ENCODE measurements at regions not wholly inside any gene's neighbourhood (a gene's known extent, or its start where the extent isn't known, plus 50 kb on each side); places are given as distances from the start of the nearest gene placed in this dataset.

GRCh38 chr20:60316476-60317158 is 358.4 kb downstream of the CDH26 start:
- Histone ChIP-seq H3K4me3 (ENCODE audit: low read depth, low read length) (no peak overlapping the region), H3K27ac (no peak overlapping the region), H3K27me3 (replicated peaks) (no peaks in the 10 kb centered on the region), H3K36me3 (replicated peaks) (no peaks in the 10 kb centered on the region)
- DNase-seq = no peak
- in situ Hi-C loops (cut with HindIII; ENCODE audit: low pct_ligation_motif_present, low sequenced_read_pairs) = no loop called here
- TF ChIP-seq CTCF (IDR thresholded peaks at IDR 0.05; ENCODE audit: low read depth, low read length, missing control alignments) = no peak

DNA sequence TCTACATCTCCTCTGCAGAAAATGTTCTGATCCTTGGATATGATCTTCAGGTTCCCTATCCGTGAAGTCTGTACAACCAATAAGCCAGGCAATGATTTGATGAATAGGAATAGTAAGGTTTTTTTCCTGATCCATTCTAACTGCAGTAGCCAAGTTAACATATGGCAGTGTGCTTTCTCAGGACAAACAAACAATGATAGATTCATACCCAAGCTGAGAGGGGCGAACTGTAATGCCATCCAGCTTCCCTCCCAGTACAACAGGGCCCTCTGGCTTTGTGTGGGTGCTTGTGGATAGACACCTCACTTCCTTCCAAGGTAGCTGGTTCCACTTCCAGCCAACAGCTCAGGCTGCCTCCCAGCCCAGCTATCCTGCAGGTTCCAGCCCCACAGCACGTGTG is 359.2 kb downstream of the CDH26 start:
- Histone ChIP-seq H3K27me3 (replicated peaks) (no peaks in the 10 kb centered on the region), H3K36me3 (replicated peaks) (no peaks in the 10 kb centered on the region), H3K27ac (no peak overlapping the region), H3K4me3 (ENCODE audit: low read depth, low read length) (no peak overlapping the region)
- in situ Hi-C loops (cut with HindIII; ENCODE audit: low pct_ligation_motif_present, low sequenced_read_pairs) = no loop called here
- TF ChIP-seq CTCF (IDR thresholded peaks at IDR 0.05; ENCODE audit: low read depth, low read length, missing control alignments) = no peak
- DNase-seq = no peak

DNA sequence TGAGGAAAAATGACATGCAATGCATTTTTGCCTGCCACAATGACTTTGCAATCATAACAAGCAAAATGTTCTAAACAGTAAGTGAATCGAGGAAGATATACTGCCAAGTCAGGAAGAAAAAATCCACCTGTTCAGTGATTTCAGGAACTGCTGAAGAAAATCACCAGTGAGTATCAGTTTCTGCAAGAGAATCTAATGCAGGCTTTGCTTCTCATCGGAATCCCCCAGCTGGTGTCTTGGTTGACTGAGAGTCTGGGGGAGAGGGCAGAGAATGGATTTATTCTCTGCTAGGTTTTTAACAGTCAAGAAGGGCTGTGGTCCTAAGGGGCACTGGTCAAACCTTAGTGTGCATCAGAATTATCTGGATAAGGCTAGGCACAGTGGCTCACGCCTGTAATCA is 363.4 kb downstream of the CDH26 start:
- Histone ChIP-seq H3K36me3 (replicated peaks) (no peaks in the 10 kb centered on the region), H3K27me3 (replicated peaks) (no peaks in the 10 kb centered on the region), H3K27ac (no peak overlapping the region), H3K4me3 (ENCODE audit: low read depth, low read length) (no peak overlapping the region)
- in situ Hi-C loops (cut with HindIII; ENCODE audit: low pct_ligation_motif_present, low sequenced_read_pairs) = no loop called here
- no peak for DNase-seq
- TF ChIP-seq CTCF (IDR thresholded peaks at IDR 0.05; ENCODE audit: low read depth, low read length, missing control alignments) = no peak

DNA sequence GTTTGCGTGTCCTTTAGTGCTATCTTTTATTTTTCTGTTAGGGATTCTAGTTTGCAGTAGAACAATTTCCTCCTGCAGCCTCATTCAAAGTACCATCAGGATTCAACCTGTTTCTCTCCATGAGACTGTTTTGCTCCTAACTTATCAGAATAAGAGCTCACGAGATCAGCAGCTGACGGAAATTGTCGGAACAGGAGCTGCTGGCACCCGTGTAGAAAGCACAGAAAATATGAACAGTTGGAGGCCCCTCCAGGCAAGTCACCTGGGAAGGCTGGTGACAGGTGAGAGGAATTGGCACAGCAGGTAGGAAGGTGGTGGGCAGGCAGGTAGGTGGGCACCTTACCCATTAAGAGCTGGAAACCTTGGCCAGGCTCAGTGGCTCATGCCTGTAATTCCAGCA is 368.6 kb downstream of the CDH26 start:
- no peak for TF ChIP-seq CTCF (IDR thresholded peaks at IDR 0.05; ENCODE audit: low read depth, low read length, missing control alignments)
- no peaks in the 10 kb centered on the region for H3K27me3 ChIP-seq (replicated peaks)
- in situ Hi-C loops (cut with HindIII; ENCODE audit: low pct_ligation_motif_present, low sequenced_read_pairs) = no loop called here
- DNase-seq = no peak
- H3K4me3 ChIP-seq (ENCODE audit: low read depth, low read length) = no peak overlapping the region
- H3K36me3 ChIP-seq (replicated peaks) = no peaks in the 10 kb centered on the region
- no peak overlapping the region for H3K27ac ChIP-seq

DNA sequence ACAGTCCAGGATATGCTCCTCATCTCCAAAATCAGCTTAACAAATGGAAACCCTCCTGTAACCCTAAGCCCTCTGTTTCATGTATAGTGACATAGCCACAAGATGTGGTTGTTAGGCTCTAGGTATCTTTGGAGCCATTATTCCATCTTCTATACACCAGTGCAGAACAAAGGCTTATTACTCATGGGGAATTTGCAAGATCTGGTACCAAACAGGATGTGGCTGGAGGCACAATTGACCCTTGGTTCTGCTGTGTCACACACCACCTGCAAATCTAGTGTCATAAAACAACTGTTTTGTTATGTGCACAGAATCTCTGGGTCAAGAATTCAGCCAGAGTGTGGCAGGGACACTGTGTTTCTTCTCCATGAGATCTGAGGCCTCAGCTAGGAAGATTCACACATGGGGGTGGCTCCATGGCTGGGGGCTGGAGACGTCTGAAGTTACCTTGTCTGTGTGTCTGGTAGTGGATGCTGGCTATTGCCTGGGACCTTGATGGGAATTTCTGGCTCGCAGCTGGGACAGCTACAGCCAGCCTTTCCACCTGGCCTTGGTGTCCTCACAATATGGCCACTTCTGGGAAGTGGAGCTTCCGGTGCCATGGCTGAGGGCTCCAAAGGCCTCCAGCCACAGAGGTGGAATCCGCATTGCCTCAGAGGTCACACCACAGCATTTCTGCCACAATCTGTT is 369.9 kb downstream of the CDH26 start:
- H3K36me3 ChIP-seq (replicated peaks) = no peaks in the 10 kb centered on the region
- no peaks in the 10 kb centered on the region for H3K27me3 ChIP-seq (replicated peaks)
- in situ Hi-C loops (cut with HindIII; ENCODE audit: low pct_ligation_motif_present, low sequenced_read_pairs) = no loop called here
- TF ChIP-seq CTCF (IDR thresholded peaks at IDR 0.05; ENCODE audit: low read depth, low read length, missing control alignments) = no peak
- no peak overlapping the region for H3K4me3 ChIP-seq (ENCODE audit: low read depth, low read length)
- no peak for DNase-seq
- H3K27ac ChIP-seq = no peak overlapping the region
